Sigmoid colon (tissue), 4 donors: ENCODE measurements at regions not wholly inside any gene's neighbourhood (a gene's known extent, or its start where the extent isn't known, plus 50 kb on each side); places are given as distances from the start of the nearest gene placed in this dataset.

Experiments used
- EP300 ChIP-seq, 4 donors: sonication (generic); formaldehyde crosslinking; IDR thresholded peaks; one replicate each; pipeline ENCODE4 v1.6.1; 2017; ENCODE audit warnings: antibody characterized with exemption in 4 of 4
- POLR2A ChIP-seq, 2 donors: fragments of 450-650 bp; IDR thresholded peaks; one replicate each; pipeline ENCODE4 v1.6.1; 2016; ENCODE audit warnings: antibody characterized with exemption in 2 of 2, mild to moderate bottlenecking in 2 of 2, moderate library complexity in 2 of 2
- POLR2AphosphoS5 ChIP-seq, 4 donors: sonication (generic); formaldehyde crosslinking; IDR thresholded peaks; one replicate each; pipeline ENCODE4 v1.6.1; 2017; ENCODE audit warnings: antibody characterized with exemption in 4 of 4
- TF ChIP-seq, protein P1 (sequence below), 4 experiments: fragments of 450-650 bp in 3 of 4; fragments of 200-600 bp in 1 of 4; IDR thresholded peaks; one replicate each; pipeline ENCODE4 v1.5.1; 2016 to 2019; ENCODE audit warnings: antibody characterized with exemption in 4 of 4, mild to moderate bottlenecking in 3 of 4, moderate library complexity in 2 of 4

DNA sequence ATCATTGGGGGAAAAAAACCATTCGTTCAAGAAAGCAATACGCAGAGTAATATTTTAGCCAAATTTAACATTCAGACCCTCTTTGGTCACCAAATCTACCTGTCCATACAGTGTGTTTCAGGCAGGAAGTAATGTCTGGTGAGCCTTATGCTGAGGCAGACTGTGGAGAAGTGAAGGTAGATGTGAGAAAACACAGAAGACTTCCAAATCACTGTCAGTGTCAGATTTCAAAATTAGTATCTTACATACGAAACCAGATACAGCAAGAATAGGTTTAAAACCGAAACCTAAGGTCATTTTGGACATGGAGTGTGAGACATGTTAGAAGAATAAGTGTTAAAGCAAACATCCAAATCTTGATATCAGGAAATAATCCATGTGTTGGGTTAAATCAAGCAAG lies 664.5 kb upstream of the HTR2C start:
- no peak for TF ChIP-seq POLR2A (IDR thresholded peaks at IDR 0.05)
- TF ChIP-seq, protein P1, sequence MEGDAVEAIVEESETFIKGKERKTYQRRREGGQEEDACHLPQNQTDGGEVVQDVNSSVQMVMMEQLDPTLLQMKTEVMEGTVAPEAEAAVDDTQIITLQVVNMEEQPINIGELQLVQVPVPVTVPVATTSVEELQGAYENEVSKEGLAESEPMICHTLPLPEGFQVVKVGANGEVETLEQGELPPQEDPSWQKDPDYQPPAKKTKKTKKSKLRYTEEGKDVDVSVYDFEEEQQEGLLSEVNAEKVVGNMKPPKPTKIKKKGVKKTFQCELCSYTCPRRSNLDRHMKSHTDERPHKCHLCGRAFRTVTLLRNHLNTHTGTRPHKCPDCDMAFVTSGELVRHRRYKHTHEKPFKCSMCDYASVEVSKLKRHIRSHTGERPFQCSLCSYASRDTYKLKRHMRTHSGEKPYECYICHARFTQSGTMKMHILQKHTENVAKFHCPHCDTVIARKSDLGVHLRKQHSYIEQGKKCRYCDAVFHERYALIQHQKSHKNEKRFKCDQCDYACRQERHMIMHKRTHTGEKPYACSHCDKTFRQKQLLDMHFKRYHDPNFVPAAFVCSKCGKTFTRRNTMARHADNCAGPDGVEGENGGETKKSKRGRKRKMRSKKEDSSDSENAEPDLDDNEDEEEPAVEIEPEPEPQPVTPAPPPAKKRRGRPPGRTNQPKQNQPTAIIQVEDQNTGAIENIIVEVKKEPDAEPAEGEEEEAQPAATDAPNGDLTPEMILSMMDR (IDR thresholded peaks at IDR 0.05): no peak
- no peak for TF ChIP-seq POLR2AphosphoS5 (IDR thresholded peaks at IDR 0.05)
- no peak for TF ChIP-seq EP300 (IDR thresholded peaks at IDR 0.05)
